GM21723 (cell line): ENCODE measurements at regions not wholly inside any gene's neighbourhood (a gene's known extent, or its start where the extent isn't known, plus 50 kb on each side); places are given as distances from the start of the nearest gene placed in this dataset.

Experiments
- ATAC-seq: cut with Tn5 transposase; IDR thresholded peaks from one replicate; pipeline ENCODE4 v1.9.1; 2021; ENCODE audit warnings: mild to moderate bottlenecking, moderate library complexity; ENCODE audit not compliant: unreplicated experiment

- no peak for ATAC-seq
Observed at GRCh38 chr9:107118863-107119624, 164.0 kb upstream of the RAD23B start.

- no peak for ATAC-seq
Observed at GRCh38 chr9:107119735-107120134, 163.3 kb upstream of the RAD23B start.

- ATAC-seq: no peak
Observed at GRCh38 chr9:107123389-107123788, 159.7 kb upstream of the RAD23B start.

- no peak for ATAC-seq
Observed at GRCh38 chr9:107127608-107128007, 155.5 kb upstream of the RAD23B start.

- ATAC-seq: no peak
Observed at GRCh38 chr9:107131108-107131799, 151.8 kb upstream of the RAD23B start.

- ATAC-seq: no peak
Observed at GRCh38 chr9:107136296-107136695, 146.8 kb upstream of the RAD23B start.

- no peak for ATAC-seq
Observed at GRCh38 chr9:107137495-107138202, 145.4 kb upstream of the RAD23B start.

GRCh38 chr9:107138261-107138992 lies 144.7 kb upstream of the RAD23B start:
- no peak for ATAC-seq

- ATAC-seq: no peak
Observed at GRCh38 chr9:107141967-107142366, 141.1 kb upstream of the RAD23B start.

- no peak for ATAC-seq
Observed at GRCh38 chr9:107142430-107142829, 140.6 kb upstream of the RAD23B start.

GRCh38 chr9:107142896-107143603 lies 140.0 kb upstream of the RAD23B start:
- no peak for ATAC-seq

GRCh38 chr9:107144475-107144874 lies 138.6 kb upstream of the RAD23B start:
- no peak for ATAC-seq

GRCh38 chr9:107147134-107147533 lies 135.9 kb upstream of the RAD23B start:
- no peak for ATAC-seq

- no peak for ATAC-seq
Observed at GRCh38 chr9:107148216-107148615, 134.9 kb upstream of the RAD23B start.

GRCh38 chr9:107149756-107150155 lies 133.3 kb upstream of the RAD23B start:
- ATAC-seq: no peak

GRCh38 chr9:107153336-107153735 lies 129.7 kb upstream of the RAD23B start:
- no peak for ATAC-seq

- no peak for ATAC-seq
Observed at GRCh38 chr9:107154291-107154690, 128.8 kb upstream of the RAD23B start.

- ATAC-seq: no peak
Observed at GRCh38 chr9:107154766-107155165, 128.3 kb upstream of the RAD23B start.

- ATAC-seq: no peak
Observed at GRCh38 chr9:107155244-107155817, 127.7 kb upstream of the RAD23B start.

GRCh38 chr9:107158321-107158720 lies 124.8 kb upstream of the RAD23B start:
- ATAC-seq: no peak
